GM12875 (cell line): ENCODE measurements at regions not wholly inside any gene's neighbourhood (a gene's known extent, or its start where the extent isn't known, plus 50 kb on each side); places are given as distances from the start of the nearest gene placed in this dataset.

Experiments used
- H3K4me3 ChIP-seq: one replicate; pipeline ENCODE4 v1.5.1; 2011; ENCODE audit warnings: low read depth, low read length, control low read depth
- CTCF ChIP-seq: IDR thresholded peaks from 2 replicates; pipeline ENCODE4 v1.5.1; 2011; ENCODE audit warnings: low read depth, mild to moderate bottlenecking, control low read depth, inconsistent platforms, low read length, moderate library complexity, borderline replicate concordance; ENCODE audit not compliant: insufficient read depth

DNA sequence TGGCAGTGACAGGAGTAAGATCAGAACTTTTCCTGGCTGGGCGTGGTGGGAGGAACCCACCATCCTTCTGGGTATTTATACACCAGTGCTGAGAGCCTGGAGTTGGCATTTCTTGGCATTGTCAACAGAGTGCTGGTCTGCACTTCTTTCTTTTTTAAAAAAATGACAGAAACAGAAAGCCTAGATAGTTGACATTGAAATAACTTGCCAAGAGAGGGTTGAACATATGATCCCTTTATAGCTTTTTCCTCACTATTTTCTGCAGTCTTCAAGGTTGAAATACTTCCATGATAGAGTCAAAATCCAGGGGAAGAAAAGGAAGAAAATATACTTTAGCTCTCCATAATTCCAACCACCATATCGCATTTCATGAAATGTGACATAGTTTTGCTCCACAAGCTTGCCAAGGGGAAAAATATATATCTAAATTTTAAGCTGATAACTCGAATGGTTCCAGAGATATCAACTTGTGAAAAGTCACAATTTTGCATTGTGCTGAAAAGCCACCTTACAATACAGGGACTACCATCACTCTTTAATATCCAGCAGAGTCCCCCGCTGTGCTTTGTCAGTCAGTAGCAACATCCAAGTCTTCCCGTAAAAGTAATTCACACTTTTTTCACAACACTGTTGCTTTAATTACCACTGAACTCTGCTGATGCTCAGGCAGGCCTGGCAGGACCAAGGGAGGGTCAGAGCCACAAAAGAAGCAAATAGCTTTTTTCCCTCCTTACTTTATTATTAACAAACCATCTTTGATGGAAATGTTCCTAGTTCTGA is 764.9 kb upstream of the FANCL start:
- H3K4me3 ChIP-seq = no peak overlapping the region
- no peak for TF ChIP-seq CTCF

GRCh38 chr2:59004621-59005020 is 763.5 kb upstream of the FANCL start:
- no peak overlapping the region for H3K4me3 ChIP-seq
- no peak for TF ChIP-seq CTCF

- H3K4me3 ChIP-seq = no peak overlapping the region
- TF ChIP-seq CTCF = no peak
Observed at GRCh38 chr2:59000796-59001195, 759.7 kb upstream of the FANCL start.

DNA sequence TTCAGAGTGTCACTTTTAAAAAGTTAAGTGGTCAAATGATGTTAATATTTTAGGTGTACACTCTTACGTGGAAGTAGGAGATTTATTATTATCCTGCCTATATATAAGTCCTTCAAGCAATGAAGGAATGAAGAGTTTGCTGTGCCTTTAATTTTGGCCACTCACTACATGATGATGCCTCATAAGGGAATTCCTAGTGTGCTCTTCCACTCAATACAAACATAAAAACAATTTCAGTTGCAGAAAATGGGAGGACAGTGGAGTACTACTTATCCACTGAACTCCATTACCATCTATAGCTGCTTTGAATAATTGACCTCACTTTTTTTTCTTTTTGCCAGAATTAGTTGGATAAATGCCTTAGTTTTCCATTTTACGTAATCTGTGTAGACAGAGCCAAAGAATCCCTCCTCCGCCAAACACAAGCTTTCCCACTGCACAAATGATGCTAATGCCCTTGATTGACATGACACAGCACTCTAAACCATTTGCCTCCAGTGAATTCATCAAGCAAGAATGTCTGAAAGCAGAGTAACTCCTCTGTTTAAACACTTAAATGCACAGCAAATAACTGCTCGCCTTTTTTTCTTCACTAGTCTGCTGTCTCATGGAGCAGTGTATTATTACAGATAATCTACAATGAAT is 751.1 kb upstream of the FANCL start:
- TF ChIP-seq CTCF = no peak

DNA sequence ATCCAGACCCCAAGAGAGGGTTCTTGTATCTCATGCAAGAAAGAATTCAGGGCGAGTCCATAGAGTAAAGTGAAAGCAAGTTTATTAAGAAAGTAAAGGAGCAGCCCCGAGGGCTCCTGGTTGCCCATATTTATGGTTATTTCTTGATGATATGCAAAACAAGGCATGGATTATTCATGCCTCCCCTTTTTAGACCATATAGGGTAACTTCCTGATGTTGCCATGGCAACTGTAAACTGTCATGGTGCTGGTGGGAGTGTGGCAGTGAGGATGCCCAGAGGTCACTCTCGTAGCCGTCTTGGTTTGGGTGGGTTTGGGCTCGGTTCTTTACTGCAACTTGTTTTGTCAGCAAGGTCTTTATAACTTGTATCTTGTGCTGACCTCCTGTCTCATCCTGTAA is 750.2 kb upstream of the FANCL start:
- no peak overlapping the region for H3K4me3 ChIP-seq
- TF ChIP-seq CTCF = no peak

More for the DNA sequence above, 751.1 kb upstream of the FANCL start:
- no peak overlapping the region for H3K4me3 ChIP-seq

- TF ChIP-seq CTCF = no peak
- no peak overlapping the region for H3K4me3 ChIP-seq
Observed at GRCh38 chr2:58985541-58985940, 744.4 kb upstream of the FANCL start.

DNA sequence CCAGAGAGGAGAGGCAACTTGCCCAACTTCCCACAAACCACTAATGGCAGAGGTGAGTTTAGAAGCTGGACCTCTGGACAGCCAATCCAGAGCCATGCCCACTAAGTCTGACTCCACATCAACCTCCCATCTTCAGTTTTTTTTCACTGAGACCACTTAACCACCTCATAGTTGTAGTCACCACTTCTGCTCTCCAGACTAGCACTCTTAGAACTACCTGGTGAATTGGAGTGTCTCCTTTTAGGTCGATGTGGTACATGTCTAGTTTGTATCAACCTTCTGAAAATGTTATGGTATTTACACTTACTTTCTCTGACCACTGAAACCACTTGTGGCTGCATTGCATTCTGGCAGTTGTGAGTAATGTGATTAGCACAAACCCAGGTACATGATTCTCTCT is 743.6 kb upstream of the FANCL start:
- no peak overlapping the region for H3K4me3 ChIP-seq
- no peak for TF ChIP-seq CTCF
